ENCODE measurements at regions not wholly inside any gene's neighbourhood (a gene's known extent, or its start where the extent isn't known, plus 50 kb on each side); places are given as distances from the start of the nearest gene placed in this dataset.

DNA sequence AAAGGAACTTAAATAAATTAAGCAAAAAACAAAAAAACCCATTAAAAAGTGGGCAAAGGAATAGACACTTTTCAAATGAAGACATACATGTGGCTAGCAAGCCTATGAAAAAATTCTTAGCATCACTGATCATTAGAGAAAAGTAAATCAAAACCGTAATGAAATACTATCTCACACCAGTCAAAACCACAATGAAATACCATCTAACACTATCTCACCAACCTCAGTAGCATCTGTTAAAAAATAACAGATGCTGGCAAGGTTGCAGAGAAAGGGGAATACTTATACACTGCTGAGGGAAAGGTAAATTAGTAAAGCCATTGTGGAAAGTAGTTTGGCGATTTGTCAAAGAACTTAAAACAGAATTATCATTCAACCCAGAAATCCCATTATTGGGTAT, 381.1 kb downstream of the FLRT2 start:
- H3K4me1 ChIP-seq (ENCODE audit: control insufficient read depth in 1 of 2, insufficient read depth in 2 of 2, low read length in 2 of 2): no peaks in the 10 kb centered on the region
- no peaks in the 10 kb centered on the region for H3K27me3 ChIP-seq (ENCODE audit: low read depth, low read length)
- no peak overlapping the region for H3K27ac ChIP-seq (ENCODE audit: low read length)
- H3K36me3 ChIP-seq (ENCODE audit: control insufficient read depth in 1 of 2, insufficient read depth in 2 of 2, low read length in 2 of 2): no peaks in the 10 kb centered on the region
- H3K4me3 ChIP-seq (ENCODE audit: low read depth in 1 of 2, low read length in 2 of 2): no peak overlapping the region
- peaks cover 0 to 2% of the 10 kb centered on the region in 2 donors for H3K9me3 ChIP-seq (ENCODE audit: control insufficient read depth in 1 of 2, low read length in 2 of 2)

DNA sequence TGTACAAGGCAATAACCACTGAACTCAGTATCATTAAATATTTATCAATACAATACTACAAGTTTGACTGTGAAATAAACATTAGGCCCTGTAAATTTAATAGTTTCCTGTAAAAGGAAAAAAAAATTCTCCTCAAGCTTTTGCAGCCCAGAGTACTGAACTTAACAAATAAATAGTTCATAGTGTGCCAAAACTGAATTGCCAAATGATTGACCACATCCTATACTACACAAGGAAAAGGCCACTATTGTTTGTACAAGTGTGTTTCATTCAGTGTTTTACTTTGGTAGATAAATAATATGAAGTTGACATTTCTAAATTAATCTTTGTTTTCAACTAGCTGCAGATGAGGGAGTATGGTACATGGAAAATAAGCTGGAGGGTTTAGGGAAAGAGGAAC, 379.6 kb downstream of the FLRT2 start:
- Histone ChIP-seq H3K9me3 (ENCODE audit: control insufficient read depth in 1 of 2, low read length in 2 of 2) (peaks cover 0 to 2% of the 10 kb centered on the region in 2 donors), H3K4me1 (ENCODE audit: control insufficient read depth in 1 of 2, insufficient read depth in 2 of 2, low read length in 2 of 2) (no peaks in the 10 kb centered on the region), H3K27ac (ENCODE audit: low read length) (no peak overlapping the region), H3K27me3 (ENCODE audit: low read depth, low read length) (no peaks in the 10 kb centered on the region), H3K36me3 (ENCODE audit: control insufficient read depth in 1 of 2, insufficient read depth in 2 of 2, low read length in 2 of 2) (no peaks in the 10 kb centered on the region), H3K4me3 (ENCODE audit: low read depth in 1 of 2, low read length in 2 of 2) (no peak overlapping the region)

GRCh38 chr14:85907536-85907935, 377.6 kb downstream of the FLRT2 start:
- Histone ChIP-seq H3K9me3 (ENCODE audit: control insufficient read depth in 1 of 2, low read length in 2 of 2) (peaks cover 0 to 4% of the 10 kb centered on the region in 2 donors), H3K27ac (ENCODE audit: low read length) (no peak overlapping the region), H3K36me3 (ENCODE audit: control insufficient read depth in 1 of 2, insufficient read depth in 2 of 2, low read length in 2 of 2) (no peaks in the 10 kb centered on the region), H3K4me1 (ENCODE audit: control insufficient read depth in 1 of 2, insufficient read depth in 2 of 2, low read length in 2 of 2) (no peaks in the 10 kb centered on the region), H3K4me3 (ENCODE audit: low read depth in 1 of 2, low read length in 2 of 2) (no peak overlapping the region), H3K27me3 (ENCODE audit: low read depth, low read length) (no peaks in the 10 kb centered on the region)

- Histone ChIP-seq H3K27me3 (ENCODE audit: low read depth, low read length) (no peaks in the 10 kb centered on the region), H3K36me3 (ENCODE audit: control insufficient read depth in 1 of 2, insufficient read depth in 2 of 2, low read length in 2 of 2) (no peaks in the 10 kb centered on the region), H3K27ac (ENCODE audit: low read length) (no peak overlapping the region), H3K4me1 (ENCODE audit: control insufficient read depth in 1 of 2, insufficient read depth in 2 of 2, low read length in 2 of 2) (no peaks in the 10 kb centered on the region), H3K9me3 (ENCODE audit: control insufficient read depth in 1 of 2, low read length in 2 of 2) (peaks cover 0 to under 1% of the 10 kb centered on the region in 2 donors), H3K4me3 (ENCODE audit: low read depth in 1 of 2, low read length in 2 of 2) (no peak overlapping the region)
Measured at GRCh38 chr14:85897808-85898207, 367.9 kb downstream of the FLRT2 start.

- H3K4me3 ChIP-seq (ENCODE audit: low read depth in 1 of 2, low read length in 2 of 2): no peak overlapping the region
- H3K27ac ChIP-seq (ENCODE audit: low read length): no peak overlapping the region
- H3K4me1 ChIP-seq (ENCODE audit: control insufficient read depth in 1 of 2, insufficient read depth in 2 of 2, low read length in 2 of 2): no peaks in the 10 kb centered on the region
Measured at GRCh38 chr14:85895603-85896002, 365.7 kb downstream of the FLRT2 start.

DNA sequence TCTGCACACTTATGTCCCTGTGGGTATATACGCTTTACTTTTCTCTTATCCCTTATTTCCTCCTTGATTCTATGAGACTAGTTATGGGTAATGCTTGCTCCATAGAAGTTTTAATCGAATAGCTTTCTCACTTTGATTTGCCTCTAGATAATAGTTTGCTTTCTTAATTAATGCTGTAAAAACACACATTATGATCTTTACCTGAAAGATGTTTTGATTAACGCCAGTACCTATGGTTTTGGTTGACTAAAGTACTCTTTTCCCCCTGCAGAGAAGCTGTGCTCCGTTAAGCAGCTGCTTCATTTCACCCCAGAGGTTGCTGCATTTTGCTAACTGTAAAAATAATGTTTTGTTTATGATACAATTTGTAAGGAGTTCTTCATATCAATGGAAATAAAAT, 362.3 kb downstream of the FLRT2 start:
- Histone ChIP-seq H3K9me3 (ENCODE audit: control insufficient read depth in 1 of 2, low read length in 2 of 2) (no peaks in the 10 kb centered on the region), H3K4me1 (ENCODE audit: control insufficient read depth in 1 of 2, insufficient read depth in 2 of 2, low read length in 2 of 2) (no peaks in the 10 kb centered on the region), H3K36me3 (ENCODE audit: control insufficient read depth in 1 of 2, insufficient read depth in 2 of 2, low read length in 2 of 2) (no peaks in the 10 kb centered on the region), H3K27me3 (ENCODE audit: low read depth, low read length) (no peaks in the 10 kb centered on the region), H3K27ac (ENCODE audit: low read length) (no peak overlapping the region), H3K4me3 (ENCODE audit: low read depth in 1 of 2, low read length in 2 of 2) (no peak overlapping the region)

More at GRCh38 chr14:85895603-85896002, 365.7 kb downstream of the FLRT2 start:
- H3K27me3 ChIP-seq (ENCODE audit: low read depth, low read length): no peaks in the 10 kb centered on the region
- no peaks in the 10 kb centered on the region for H3K9me3 ChIP-seq (ENCODE audit: control insufficient read depth in 1 of 2, low read length in 2 of 2)
- H3K36me3 ChIP-seq (ENCODE audit: control insufficient read depth in 1 of 2, insufficient read depth in 2 of 2, low read length in 2 of 2): no peaks in the 10 kb centered on the region

DNA sequence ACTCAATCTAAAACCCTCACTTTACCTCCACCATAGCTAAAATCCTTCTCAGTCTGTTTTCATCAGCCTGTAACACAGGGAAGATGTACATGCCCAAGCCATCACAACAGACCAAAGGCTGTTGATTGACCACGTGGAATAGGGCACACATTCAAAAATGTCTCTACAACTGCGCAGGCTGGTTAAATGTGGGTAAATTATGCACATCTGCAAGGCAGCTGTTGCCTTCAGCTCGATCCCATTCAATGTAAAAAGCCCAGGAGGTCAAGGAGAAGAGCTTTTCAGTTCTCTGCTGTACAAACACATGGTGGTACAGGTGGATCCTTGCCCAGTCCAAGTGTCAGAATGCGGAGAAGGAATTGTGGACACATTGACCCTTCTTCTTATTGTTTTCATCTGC, 354.0 kb downstream of the FLRT2 start:
- H3K4me3 ChIP-seq (ENCODE audit: low read depth in 1 of 2, low read length in 2 of 2): no peak overlapping the region
- H3K27ac ChIP-seq (ENCODE audit: low read length): no peak overlapping the region
- H3K4me1 ChIP-seq (ENCODE audit: control insufficient read depth in 1 of 2, insufficient read depth in 2 of 2, low read length in 2 of 2): no peaks in the 10 kb centered on the region
- H3K36me3 ChIP-seq (ENCODE audit: control insufficient read depth in 1 of 2, insufficient read depth in 2 of 2, low read length in 2 of 2): no peaks in the 10 kb centered on the region
- no peaks in the 10 kb centered on the region for H3K9me3 ChIP-seq (ENCODE audit: control insufficient read depth in 1 of 2, low read length in 2 of 2)
- no peaks in the 10 kb centered on the region for H3K27me3 ChIP-seq (ENCODE audit: low read depth, low read length)

DNA sequence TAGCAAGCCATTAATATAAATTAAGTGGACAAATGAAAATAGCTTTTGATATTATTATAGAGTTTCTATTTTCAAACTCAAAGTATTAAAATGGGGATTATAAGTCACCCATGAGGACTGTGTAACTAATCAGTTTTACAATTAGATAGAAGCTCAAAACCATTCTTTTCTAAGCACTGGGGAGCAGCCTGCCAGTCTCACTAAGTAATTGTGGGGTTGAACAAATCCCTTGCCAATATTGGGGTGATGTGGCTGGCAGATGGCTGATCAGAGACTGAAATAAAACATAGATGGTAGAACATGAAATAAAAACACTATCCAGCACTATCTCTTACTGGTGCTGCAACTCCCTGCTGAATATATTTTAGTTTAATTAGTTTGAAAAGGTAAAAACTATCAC, 353.2 kb downstream of the FLRT2 start:
- no peak overlapping the region for H3K27ac ChIP-seq (ENCODE audit: low read length)
- H3K27me3 ChIP-seq (ENCODE audit: low read depth, low read length): no peaks in the 10 kb centered on the region
- no peaks in the 10 kb centered on the region for H3K9me3 ChIP-seq (ENCODE audit: control insufficient read depth in 1 of 2, low read length in 2 of 2)
- H3K4me3 ChIP-seq (ENCODE audit: low read depth in 1 of 2, low read length in 2 of 2): no peak overlapping the region
- H3K36me3 ChIP-seq (ENCODE audit: control insufficient read depth in 1 of 2, insufficient read depth in 2 of 2, low read length in 2 of 2): no peaks in the 10 kb centered on the region
- no peaks in the 10 kb centered on the region for H3K4me1 ChIP-seq (ENCODE audit: control insufficient read depth in 1 of 2, insufficient read depth in 2 of 2, low read length in 2 of 2)

GRCh38 chr14:85881935-85882334, 352.0 kb downstream of the FLRT2 start:
- Histone ChIP-seq H3K36me3 (ENCODE audit: control insufficient read depth in 1 of 2, insufficient read depth in 2 of 2, low read length in 2 of 2) (no peaks in the 10 kb centered on the region), H3K27me3 (ENCODE audit: low read depth, low read length) (no peaks in the 10 kb centered on the region), H3K4me1 (ENCODE audit: control insufficient read depth in 1 of 2, insufficient read depth in 2 of 2, low read length in 2 of 2) (no peaks in the 10 kb centered on the region), H3K27ac (ENCODE audit: low read length) (no peak overlapping the region), H3K4me3 (ENCODE audit: low read depth in 1 of 2, low read length in 2 of 2) (no peak overlapping the region), H3K9me3 (ENCODE audit: control insufficient read depth in 1 of 2, low read length in 2 of 2) (no peaks in the 10 kb centered on the region)

GRCh38 chr14:85878874-85879273, 348.9 kb downstream of the FLRT2 start:
- H3K4me3 ChIP-seq (ENCODE audit: low read depth in 1 of 2, low read length in 2 of 2): no peak overlapping the region
- H3K4me1 ChIP-seq (ENCODE audit: control insufficient read depth in 1 of 2, insufficient read depth in 2 of 2, low read length in 2 of 2): no peaks in the 10 kb centered on the region
- no peaks in the 10 kb centered on the region for H3K27me3 ChIP-seq (ENCODE audit: low read depth, low read length)
- H3K36me3 ChIP-seq (ENCODE audit: control insufficient read depth in 1 of 2, insufficient read depth in 2 of 2, low read length in 2 of 2): no peaks in the 10 kb centered on the region
- H3K27ac ChIP-seq (ENCODE audit: low read length): no peak overlapping the region
- no peaks in the 10 kb centered on the region for H3K9me3 ChIP-seq (ENCODE audit: control insufficient read depth in 1 of 2, low read length in 2 of 2)

DNA sequence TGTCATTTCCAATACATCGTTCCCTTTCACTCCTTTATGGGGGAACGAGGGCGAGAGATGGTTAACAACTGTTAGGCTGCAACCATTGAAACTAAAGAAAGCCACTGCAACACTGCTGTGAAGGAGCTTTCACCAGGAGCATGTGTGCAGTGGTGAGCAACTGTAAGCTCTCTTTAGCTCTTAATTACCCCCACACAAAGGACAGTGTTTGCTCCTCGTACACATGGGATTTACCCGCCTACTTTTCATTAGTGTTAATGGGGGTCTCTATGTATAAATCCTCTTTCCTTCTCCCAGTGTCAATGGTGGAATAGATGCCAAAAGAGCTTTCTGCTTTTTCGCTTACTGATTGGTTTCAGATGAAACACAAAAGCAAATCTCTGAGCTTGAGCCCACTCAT, 343.1 kb downstream of the FLRT2 start:
- no peaks in the 10 kb centered on the region for H3K4me1 ChIP-seq (ENCODE audit: control insufficient read depth in 1 of 2, insufficient read depth in 2 of 2, low read length in 2 of 2)
- H3K4me3 ChIP-seq (ENCODE audit: low read depth in 1 of 2, low read length in 2 of 2): no peak overlapping the region
- no peaks in the 10 kb centered on the region for H3K9me3 ChIP-seq (ENCODE audit: control insufficient read depth in 1 of 2, low read length in 2 of 2)
- no peak overlapping the region for H3K27ac ChIP-seq (ENCODE audit: low read length)
- no peaks in the 10 kb centered on the region for H3K27me3 ChIP-seq (ENCODE audit: low read depth, low read length)
- H3K36me3 ChIP-seq (ENCODE audit: control insufficient read depth in 1 of 2, insufficient read depth in 2 of 2, low read length in 2 of 2): no peaks in the 10 kb centered on the region

DNA sequence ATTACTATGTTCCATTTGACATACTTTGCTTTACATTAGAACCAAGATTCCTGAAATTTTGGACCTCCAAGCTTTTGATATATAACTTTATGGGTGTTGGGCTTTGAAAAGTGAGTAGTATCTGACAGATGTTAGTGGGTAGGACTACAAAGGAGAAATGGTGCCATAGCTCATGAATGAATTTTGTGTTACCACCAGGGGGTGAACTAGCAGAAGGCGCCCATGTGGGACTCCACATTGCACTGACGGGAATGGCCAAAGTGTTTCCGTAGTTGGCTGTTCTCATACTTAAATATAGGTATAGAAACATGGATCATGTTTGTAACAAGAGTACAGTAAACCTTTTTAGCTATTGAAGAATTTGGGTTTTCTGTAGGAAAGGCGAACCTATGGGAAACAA, 337.5 kb downstream of the FLRT2 start:
- H3K4me1 ChIP-seq (ENCODE audit: control insufficient read depth in 1 of 2, insufficient read depth in 2 of 2, low read length in 2 of 2): no peaks in the 10 kb centered on the region
- H3K27me3 ChIP-seq (ENCODE audit: low read depth, low read length): no peaks in the 10 kb centered on the region
- H3K9me3 ChIP-seq (ENCODE audit: control insufficient read depth in 1 of 2, low read length in 2 of 2): no peaks in the 10 kb centered on the region
- no peak overlapping the region for H3K27ac ChIP-seq (ENCODE audit: low read length)
- H3K36me3 ChIP-seq (ENCODE audit: control insufficient read depth in 1 of 2, insufficient read depth in 2 of 2, low read length in 2 of 2): no peaks in the 10 kb centered on the region
- H3K4me3 ChIP-seq (ENCODE audit: low read depth in 1 of 2, low read length in 2 of 2): no peak overlapping the region

All from muscle layer of duodenum (tissue), 2 donors.